OCI-LY3 (cell line): ENCODE measurements at regions not wholly inside any gene's neighbourhood (a gene's known extent, or its start where the extent isn't known, plus 50 kb on each side); places are given as distances from the start of the nearest gene placed in this dataset.

Source experiments
- CTCF ChIP-seq: fragments of 200-600, 300-600 bp; sonication (generic); IDR thresholded peaks from 2 replicates; pipeline ENCODE4 v1.5.1; 2014; ENCODE audit warnings: antibody characterized with exemption, low read length, low read depth
- EZH2phosphoT487 ChIP-seq: fragments of 200-600 bp; shearing (Covaris generic); IDR thresholded peaks from 2 replicates; pipeline ENCODE4 v1.6.1; 2018; ENCODE audit warnings: antibody characterized with exemption, mixed run types, low read depth

- no peak for TF ChIP-seq CTCF
- TF ChIP-seq EZH2phosphoT487: no peak
These were observed 140.2 kb downstream of the RSL24D1 start for GRCh38 chr15:55056500-55056899.
